ENCODE measurements at regions not wholly inside any gene's neighbourhood (a gene's known extent, or its start where the extent isn't known, plus 50 kb on each side); places are given as distances from the start of the nearest gene placed in this dataset.
A peak's percentile ranks its signal among the peaks of the same experiment; 100 is the strongest.

DNA sequence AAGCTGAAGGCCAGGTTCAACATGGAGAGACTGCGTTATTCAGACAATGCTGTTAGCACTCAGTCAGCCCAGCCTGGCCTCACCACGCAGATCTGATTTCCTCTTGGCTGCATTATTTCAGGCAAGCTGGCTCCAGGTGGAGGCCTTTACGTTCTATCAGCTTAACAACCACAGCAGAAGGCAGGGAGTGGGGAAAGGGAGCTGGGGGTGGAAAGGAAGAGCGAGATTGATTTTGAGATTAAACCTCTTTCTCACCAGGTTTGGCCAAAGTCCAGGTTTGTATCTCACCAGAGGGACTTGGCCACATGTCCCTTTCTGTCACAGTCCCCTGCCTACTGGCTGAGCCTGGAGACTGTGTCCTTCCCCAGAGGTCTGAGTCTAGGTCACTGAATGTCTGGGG, 543.7 kb upstream of the TMEM132C start:
- CTCF ChIA-PET (ENCODE audit: partially characterized antibody) = interaction anchor here (1.0 to 5.3 kb wide), 2 partner anchors 12 to 394 kb away, joined by 4 to 49 read pairs; no protein-coding TSS in a partner anchor
- no peak overlapping the region for H4K5ac ChIP-seq (ENCODE audit: insufficient read length, low read depth, low read length)
- H2BK120ac ChIP-seq (replicated peaks; ENCODE audit: low read depth, low read length) = no peak overlapping the region
- H3K9me3 ChIP-seq (ENCODE audit: insufficient read depth in 2 of 2, low read depth in 1 of 2, low read length in 1 of 2) = no peaks in the 10 kb centered on the region
- no peak overlapping the region for H3K18ac ChIP-seq (ENCODE audit: extremely low read depth, low read length)
- 87% methylated on average over 4 of the region's 4 CpGs; no CpG with 5 or more reads in 1 of the 2 experiments for WGBS, 2 experiments (ENCODE audit: extremely low coverage in 1 of 2, insufficient coverage in 1 of 2, insufficient read length in 1 of 2, insufficient replicate concordance in 2 of 2, low coverage in 1 of 2, low lambda C conversion rate in 2 of 2, missing lambda C conversion rate in 1 of 2)
- H2BK20ac ChIP-seq (ENCODE audit: low read length) = no peak overlapping the region
- no peaks in the 10 kb centered on the region for H3K36me3 ChIP-seq (ENCODE audit: control insufficient read depth in 2 of 4, insufficient read depth in 4 of 4, low read length in 3 of 4)
- no peak overlapping the region for H2BK5ac ChIP-seq (ENCODE audit: low read depth, low read length)
- H2BK12ac ChIP-seq (ENCODE audit: low read depth, low read length) = no peak overlapping the region
- peak overlapping the region; percentile 43; the same call in 1 of the 2 replicates for H2AFZ ChIP-seq (ENCODE audit: low read length)
- H3K9ac ChIP-seq (replicated peaks in 1 of 4; ENCODE audit: extremely low read depth in 1 of 4, low read depth in 3 of 4, low read length in 3 of 4) = no peak overlapping the region; a peak in 1 of 7 replicates
- no peak overlapping the region for H2BK15ac ChIP-seq (ENCODE audit: low read length)
- H3K4ac ChIP-seq (replicated peaks; ENCODE audit: insufficient read length, low read depth, low read length) = no peak overlapping the region
- H3K4me2 ChIP-seq (ENCODE audit: insufficient read depth in 1 of 2, low read depth in 2 of 2, low read length in 2 of 2) = no peak overlapping the region
- no peak overlapping the region for H3K4me3 ChIP-seq (ENCODE audit: extremely low read depth in 1 of 4, insufficient read depth in 2 of 4, low read depth in 3 of 4, low read length in 4 of 4)
- no peaks in the 10 kb centered on the region for H3K23me2 ChIP-seq (ENCODE audit: low read depth, low read length)
- H3K23ac ChIP-seq (ENCODE audit: insufficient read length) = no peak overlapping the region
- H4K20me1 ChIP-seq (replicated peaks in 1 of 2; ENCODE audit: control insufficient read depth in 1 of 2, insufficient read depth in 2 of 2, low read length in 2 of 2) = no peaks in the 10 kb centered on the region
- TF ChIP-seq SIRT6 (IDR thresholded peaks at IDR 0.05; ENCODE audit: low read length) = no peak
- no peak for TF ChIP-seq KDM1A (IDR thresholded peaks at IDR 0.05; ENCODE audit: borderline replicate concordance, low read length)
- TF ChIP-seq TAF7 (optimal IDR thresholded peaks at IDR 0.05; ENCODE audit: borderline replicate concordance, low read depth, low read length) = no peak
- TF ChIP-seq SAP30 (IDR thresholded peaks at IDR 0.05; ENCODE audit: insufficient read depth, insufficient replicate concordance, low read length) = no peak
- TF ChIP-seq POU5F1 (IDR thresholded peaks at IDR 0.05; ENCODE audit: low read depth, low read length) = no peak
- no peak for TF ChIP-seq YY1 (IDR thresholded peaks at IDR 0.05; ENCODE audit: low read depth, low read length)
- TF ChIP-seq NANOG (IDR thresholded peaks at IDR 0.05; ENCODE audit: insufficient read depth, low read depth, low read length, poor library complexity, severe bottlenecking) = no peak
- TF ChIP-seq CEBPB (IDR thresholded peaks at IDR 0.05; ENCODE audit: low read depth, low read length) = no peak
- TF ChIP-seq POLR2AphosphoS5 (IDR thresholded peaks at IDR 0.05; ENCODE audit: low read depth, low read length) = no peak
- TF ChIP-seq GTF2F1 (IDR thresholded peaks at IDR 0.05; ENCODE audit: borderline replicate concordance, low read depth, low read length) = no peak
- TF ChIP-seq ZNF274 (IDR thresholded peaks at IDR 0.05; ENCODE audit: borderline replicate concordance, extremely low read depth, low read length) = no peak
- TF ChIP-seq HDAC6 (IDR thresholded peaks at IDR 0.05; ENCODE audit: low read depth, low read length) = no peak
- TF ChIP-seq BCL11A (IDR thresholded peaks at IDR 0.05; ENCODE audit: low read depth in 2 of 2, low read length in 2 of 2) = no peak
- TF ChIP-seq SRF (IDR thresholded peaks at IDR 0.05; ENCODE audit: low read depth, low read length) = no peak
- TF ChIP-seq, protein P1, sequence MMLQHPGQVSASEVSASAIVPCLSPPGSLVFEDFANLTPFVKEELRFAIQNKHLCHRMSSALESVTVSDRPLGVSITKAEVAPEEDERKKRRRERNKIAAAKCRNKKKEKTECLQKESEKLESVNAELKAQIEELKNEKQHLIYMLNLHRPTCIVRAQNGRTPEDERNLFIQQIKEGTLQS (IDR thresholded peaks at IDR 0.05; ENCODE audit: insufficient read depth, low read depth, low read length) = no peak
- no peak overlapping the region for H2AK5ac ChIP-seq (ENCODE audit: low read depth, low read length)
- no peak overlapping the region for H3K27ac ChIP-seq (ENCODE audit: low read depth, low read length)
- no peak for FAIRE-seq
- H3K79me2 ChIP-seq (ENCODE audit: control insufficient read depth in 1 of 2, insufficient read depth in 2 of 2, low read length in 2 of 2) = no peaks in the 10 kb centered on the region
- H4K91ac ChIP-seq (replicated peaks; ENCODE audit: insufficient read length, low read length) = no peak overlapping the region
- POLR2A ChIA-PET (ENCODE audit: partially characterized antibody) = no interaction called here
- peaks cover 0 to 4% (median 0%) of the 10 kb centered on the region in 4 experiments; a peak in 2 of 7 replicates for H3K4me1 ChIP-seq (replicated peaks in 1 of 4; ENCODE audit: control insufficient read depth in 3 of 4, insufficient read depth in 4 of 4, low read length in 3 of 4)
- H3K79me1 ChIP-seq (ENCODE audit: low read depth, low read length) = peaks cover 2% of the 10 kb centered on the region; the same call in 1 of the 2 replicates
- no peak overlapping the region for H3K56ac ChIP-seq (replicated peaks; ENCODE audit: insufficient read length, low read depth, low read length)
- H3K14ac ChIP-seq (ENCODE audit: insufficient read length) = no peak overlapping the region
- H4K8ac ChIP-seq (ENCODE audit: extremely low read depth, insufficient read depth, low read length) = no peak overlapping the region
- no peak for DNase-seq (ENCODE audit: low read depth in 1 of 2, low spot score in 2 of 2)
- no peaks in the 10 kb centered on the region for H3K27me3 ChIP-seq (replicated peaks in 1 of 4; ENCODE audit: control insufficient read depth in 3 of 4, extremely low read depth in 1 of 4, insufficient read depth in 3 of 4, low read length in 3 of 4)
